ENCODE measurements at regions not wholly inside any gene's neighbourhood (a gene's known extent, or its start where the extent isn't known, plus 50 kb on each side); places are given as distances from the start of the nearest gene placed in this dataset.

GRCh38 chr9:88767504-88767790 is 223.8 kb upstream of the S1PR3 start:
- peak overlapping the region; percentile 60; the same call in 1 of the 2 replicates for H3K18ac ChIP-seq (ENCODE audit: low read depth, low read length)
- ATAC-seq (ENCODE audit: low read depth) = peak; percentile 64
- H2AK9ac ChIP-seq (replicated peaks; ENCODE audit: low read depth, low read length, poor library complexity) = no peak overlapping the region
- no peak overlapping the region for H3K4me3 ChIP-seq (ENCODE audit: insufficient read depth, low read depth, low read length)
- in situ Hi-C loops (cut with MboI; ENCODE audit: low sequenced_read_pairs) = no loop called here
- no peak overlapping the region for H3K14ac ChIP-seq (replicated peaks; ENCODE audit: low read depth, low read length)
- no peak overlapping the region; the same call in 1 of the 2 replicates for H3K4ac ChIP-seq (ENCODE audit: low read depth, low read length)
- H3K79me1 ChIP-seq (ENCODE audit: low read depth in 1 of 2, low read length in 2 of 2) = no peaks in the 10 kb centered on the region
- POLR2A ChIA-PET (ENCODE audit: unreplicated experiment) = no interaction called here
- no peak overlapping the region for H3K23ac ChIP-seq (ENCODE audit: low read depth, low read length)
- H4K8ac ChIP-seq (ENCODE audit: low read depth in 2 of 2, low read length in 2 of 2) = 0 out of 4 replicates have a peak overlapping the region, but pooled peaks of 1 of the 2 experiments have one; percentile 20
- peak overlapping the region; percentile 59; the same call in 1 of the 2 replicates for H3K4me2 ChIP-seq (ENCODE audit: low read depth, low read length)
- peak overlapping the region; percentile 67; the same call in 1 of the 2 replicates for H4K5ac ChIP-seq (ENCODE audit: low read depth, low read length)
- CTCF ChIA-PET = interaction anchor here (0.6 kb wide), 1 partner anchor 13 kb away, joined by 5 read pairs; no protein-coding TSS in a partner anchor
- H2BK120ac ChIP-seq (ENCODE audit: low read depth, low read length) = peak overlapping the region; percentile 21; the same call in 1 of the 2 replicates
- no peak overlapping the region for H2AK5ac ChIP-seq (ENCODE audit: low read depth, low read length)
- no peak overlapping the region for H2BK20ac ChIP-seq (ENCODE audit: low read depth, low read length)
- H3K9me3 ChIP-seq (ENCODE audit: control insufficient read depth, insufficient read depth, low read length) = no peaks in the 10 kb centered on the region
- no peaks in the 10 kb centered on the region; the same call in 1 of the 2 replicates for H3K9me1 ChIP-seq (ENCODE audit: insufficient read depth, low read length)
- peaks cover 9% of the 10 kb centered on the region for H3K4me1 ChIP-seq (ENCODE audit: control insufficient read depth, insufficient read depth, low read length)
- H3K9ac ChIP-seq (ENCODE audit: low read depth, low read length) = no peak overlapping the region
- H2BK5ac ChIP-seq (ENCODE audit: low read depth, low read length, poor library complexity, severe bottlenecking) = peak overlapping the region; percentile 78
- no peak overlapping the region for H2AFZ ChIP-seq (replicated peaks; ENCODE audit: low read length, poor library complexity)
- no peak overlapping the region for H4K91ac ChIP-seq (ENCODE audit: insufficient read depth, low read depth, low read length)
- no TSS peak for BruUV-seq (replicated peaks)
- no peak overlapping the region; the same call in 1 of the 2 replicates for H3K56ac ChIP-seq (ENCODE audit: extremely low read depth, insufficient read depth, low read length)
- peak; percentile 52 for DNase-seq
- H3K27ac ChIP-seq (ENCODE audit: insufficient read depth, low read length) = no peak overlapping the region
- dilution Hi-C loops (cut with HindIII; ENCODE audit: low sequenced_read_pairs, unreplicated experiment) = no loop called here
- H2BK15ac ChIP-seq (ENCODE audit: low read depth, low read length) = 0 out of 3 replicates have a peak overlapping the region, but pooled peaks have one; percentile 18
- no peaks in the 10 kb centered on the region for H4K20me1 ChIP-seq (ENCODE audit: insufficient read depth, low read length)
- no peaks in the 10 kb centered on the region for H3K36me3 ChIP-seq (ENCODE audit: control insufficient read depth, insufficient read depth, low read length)
- intact Hi-C loops (cut with micrococcal nuclease) = loop anchor here (2.0 kb wide), 1 partner anchor 21 kb away; no protein-coding TSS in a partner anchor
- no peaks in the 10 kb centered on the region for H3K27me3 ChIP-seq (ENCODE audit: control insufficient read depth, insufficient read depth, low read length)
- no peak for TF ChIP-seq MAZ (IDR thresholded peaks at IDR 0.05; ENCODE audit: borderline replicate concordance, low read depth, low read length)
- TF ChIP-seq CTCF (conservative IDR thresholded peaks at IDR 0.05; ENCODE audit: low read depth, low read length) = no peak
- peak; percentile 58; the same call in 1 of the 2 replicates for TF ChIP-seq CEBPB (IDR thresholded peaks at IDR 0.05; ENCODE audit: low read depth, low read length)

Measured in IMR-90 (cell line).